ENCODE measurements at regions not wholly inside any gene's neighbourhood (a gene's known extent, or its start where the extent isn't known, plus 50 kb on each side); places are given as distances from the start of the nearest gene placed in this dataset.

- no peak for DNase-seq
Measured at GRCh38 chr17:77493901-77494663, 353.3 kb downstream of the SEC14L1 start.

- no peak for DNase-seq
Measured at GRCh38 chr17:77494664-77495435, 354.1 kb downstream of the SEC14L1 start.

GRCh38 chr17:77495575-77495974, 354.8 kb downstream of the SEC14L1 start:
- no peak for DNase-seq

DNA sequence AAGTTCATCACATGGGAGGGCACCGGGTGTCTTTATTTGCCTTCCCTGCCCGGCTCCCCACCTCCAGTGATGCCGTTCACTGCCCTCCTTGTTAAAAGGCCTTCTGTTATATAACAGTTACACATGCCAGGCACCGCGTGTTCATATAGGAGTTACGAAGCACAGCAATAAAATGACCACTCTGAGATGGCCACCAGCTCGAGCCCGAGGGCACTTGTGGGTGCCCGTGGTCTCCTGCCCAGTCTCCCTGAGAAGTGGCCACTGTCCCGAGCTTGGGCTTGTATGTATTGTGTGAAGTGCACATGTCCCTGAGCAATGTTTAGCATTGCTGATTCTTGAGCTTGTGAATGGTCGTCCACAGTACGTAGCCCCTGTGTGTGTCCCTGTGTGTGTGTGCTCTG, 355.6 kb downstream of the SEC14L1 start:
- no peak for DNase-seq

GRCh38 chr17:77496831-77497577, 356.2 kb downstream of the SEC14L1 start:
- no peak for DNase-seq

GRCh38 chr17:77497578-77497934, 356.8 kb downstream of the SEC14L1 start:
- no peak for DNase-seq

GRCh38 chr17:77498091-77498741, 357.4 kb downstream of the SEC14L1 start:
- no peak for DNase-seq

GRCh38 chr17:77498791-77499698, 358.3 kb downstream of the SEC14L1 start:
- DNase-seq: no peak

DNA sequence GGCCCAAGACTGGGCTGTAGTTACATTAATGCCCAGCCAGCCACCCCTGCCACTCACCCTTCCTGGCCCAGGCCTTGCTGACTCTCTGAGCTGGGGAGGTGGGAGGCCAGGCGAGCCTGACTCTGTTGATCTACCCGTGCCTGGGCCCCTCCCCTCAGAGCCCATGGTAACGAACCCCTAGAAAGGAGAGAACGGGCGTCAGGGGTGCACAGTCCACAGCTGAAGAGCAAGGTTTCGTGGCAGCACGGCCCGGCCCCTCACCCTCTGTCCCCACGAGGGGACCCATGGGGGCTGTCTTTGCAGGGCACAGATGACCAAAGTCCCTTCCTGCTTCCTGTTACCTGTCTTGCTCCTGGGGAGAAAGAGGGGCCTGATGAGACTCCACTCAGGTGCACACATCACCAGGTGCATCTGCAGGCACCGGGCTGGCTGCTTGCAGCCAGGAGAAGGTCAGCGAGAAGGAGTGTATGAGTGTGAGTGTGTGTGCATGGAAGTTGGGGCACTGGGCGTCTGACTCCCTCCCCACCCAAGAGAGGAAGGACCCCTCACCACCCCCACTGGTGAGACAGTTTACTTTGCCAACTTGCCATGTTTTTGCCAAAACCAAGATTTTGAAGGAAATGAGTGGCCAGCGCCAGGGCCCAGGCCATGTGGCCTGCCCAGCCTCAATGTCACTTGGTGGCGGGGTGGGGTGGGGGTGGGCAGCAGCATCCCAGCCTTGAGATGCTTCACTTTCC, 359.1 kb downstream of the SEC14L1 start:
- no peak for DNase-seq

- DNase-seq: peak; percentile 15
Measured at GRCh38 chr17:77501101-77501566, 360.4 kb downstream of the SEC14L1 start.

DNA sequence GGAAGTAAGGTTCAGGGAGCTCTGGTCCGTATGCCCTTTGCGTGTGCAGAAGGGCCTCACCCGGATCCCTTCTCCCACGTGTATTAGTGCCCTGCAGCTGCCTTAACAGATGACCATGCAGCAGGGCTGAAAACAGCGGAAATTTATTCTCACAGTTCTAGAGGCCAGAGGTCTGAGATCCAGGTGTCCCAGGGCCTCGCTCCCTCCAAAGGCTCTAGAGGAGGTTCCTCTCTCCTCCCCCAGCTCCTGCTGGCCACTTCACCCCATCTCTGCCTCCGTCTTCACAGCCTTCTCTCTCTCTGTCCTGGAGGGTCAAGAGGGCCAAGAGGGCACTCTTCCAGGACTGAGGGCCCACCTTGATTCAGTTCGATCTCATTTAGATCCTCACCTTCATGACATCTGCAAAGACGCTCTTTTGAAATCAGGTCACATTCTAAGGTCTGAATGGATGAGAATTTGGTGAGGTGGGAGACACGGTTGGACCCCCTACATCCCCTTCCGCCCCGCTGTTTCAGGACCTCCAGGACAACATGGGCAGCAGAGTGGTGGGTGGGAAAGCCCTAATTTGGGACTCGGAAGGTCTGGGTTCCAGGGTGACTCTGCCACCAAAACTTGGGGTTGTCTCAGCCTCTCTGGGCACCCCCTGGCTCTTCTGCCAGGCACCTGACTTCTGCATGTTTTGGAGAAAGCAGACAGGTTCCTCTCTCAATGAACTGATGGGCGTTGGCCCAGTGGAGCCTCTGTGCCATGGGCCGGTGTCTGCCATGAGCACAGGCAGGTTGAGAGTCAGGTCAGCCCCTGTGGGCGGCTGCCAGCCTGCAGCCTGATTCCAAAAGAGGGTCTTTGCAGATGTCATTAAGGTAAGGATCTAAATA, 361.2 kb downstream of the SEC14L1 start:
- no peak for DNase-seq

GRCh38 chr17:77502626-77503292, 362.0 kb downstream of the SEC14L1 start:
- no peak for DNase-seq

GRCh38 chr17:77503293-77503655, 362.5 kb downstream of the SEC14L1 start:
- no peak for DNase-seq

GRCh38 chr17:77503916-77504651, 363.3 kb downstream of the SEC14L1 start:
- no peak for DNase-seq

DNA sequence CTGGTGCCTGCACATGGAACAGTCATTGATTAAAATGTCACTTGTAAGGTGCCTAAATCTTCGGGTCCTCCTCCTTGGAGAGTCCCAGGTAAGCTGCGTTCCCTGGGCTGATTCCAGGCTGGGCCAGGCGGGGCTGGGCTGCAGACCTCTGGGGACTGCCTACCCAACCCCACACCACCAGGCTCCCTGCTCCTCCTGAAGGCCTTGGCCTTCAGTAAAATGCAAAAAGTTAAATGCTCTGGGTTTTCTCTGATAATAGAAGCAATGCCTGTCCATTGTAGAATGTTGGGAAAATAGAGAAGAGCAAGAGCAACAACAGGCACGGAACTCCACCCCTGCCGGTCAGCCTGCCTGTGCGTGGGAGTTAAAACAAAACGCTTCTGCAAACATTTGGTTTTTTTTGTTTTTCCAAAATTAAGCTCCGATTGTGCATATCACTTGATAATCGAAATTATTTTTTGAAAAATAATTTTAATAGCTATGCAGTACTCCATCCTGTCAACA, 363.9 kb downstream of the SEC14L1 start:
- DNase-seq: no peak

DNA sequence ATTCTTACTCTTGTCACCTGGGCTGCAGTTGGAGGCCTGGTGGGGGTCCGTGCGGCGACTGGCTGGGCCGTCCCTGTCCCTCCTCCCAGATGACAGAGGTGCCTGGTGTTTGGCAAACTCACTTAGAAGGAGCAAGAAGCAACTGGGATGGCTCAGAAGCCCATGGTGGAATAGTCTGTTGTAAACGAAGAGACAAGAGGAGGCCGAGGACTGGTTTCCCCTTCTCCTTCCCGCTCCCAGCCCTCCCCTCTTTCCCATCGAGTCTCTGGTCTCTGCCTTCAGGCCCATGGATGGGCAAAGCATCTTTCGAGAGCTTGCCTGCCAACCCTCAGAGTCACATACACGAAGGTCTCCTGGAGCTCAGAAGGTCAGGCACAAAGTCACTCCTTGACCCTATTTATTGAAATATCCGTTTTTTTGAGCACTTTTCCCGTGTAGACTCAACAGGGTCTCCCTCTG, 364.4 kb downstream of the SEC14L1 start:
- no peak for DNase-seq

DNA sequence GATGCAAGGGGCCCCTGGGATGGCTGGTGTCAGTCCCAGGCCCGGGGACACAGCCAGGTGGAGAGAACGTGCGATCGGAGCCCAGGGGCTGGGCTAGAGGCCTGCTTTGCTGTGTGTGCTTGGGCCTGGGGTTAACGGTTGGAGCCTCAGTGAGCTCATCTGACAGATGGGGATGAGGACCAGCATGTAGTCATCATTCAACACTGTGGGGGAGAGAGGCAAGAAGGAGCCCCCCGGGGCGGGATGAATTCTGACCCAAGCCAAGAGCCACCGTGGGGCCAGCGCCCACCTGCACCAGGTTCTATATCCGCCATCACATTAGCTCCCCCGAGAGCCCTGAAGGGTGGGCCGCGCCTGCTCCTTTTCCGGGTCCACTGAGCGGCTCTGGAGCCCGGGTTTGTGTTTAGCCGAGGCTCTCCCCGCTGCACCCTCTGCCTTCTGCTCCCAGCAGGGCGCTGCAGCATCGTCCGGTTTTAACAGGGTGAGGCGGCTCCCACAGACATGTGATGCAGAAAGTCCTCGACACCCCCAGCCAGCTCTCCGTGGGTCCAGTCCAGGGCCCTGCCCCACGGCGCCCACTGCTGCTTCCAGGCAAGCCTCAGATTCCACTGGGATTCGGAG, 365.7 kb downstream of the SEC14L1 start:
- no peak for DNase-seq
